HUES6 (cell line): ENCODE measurements at regions not wholly inside any gene's neighbourhood (a gene's known extent, or its start where the extent isn't known, plus 50 kb on each side); places are given as distances from the start of the nearest gene placed in this dataset.

Experiments used
- H3K27ac ChIP-seq: 2 replicates; pipeline ENCODE4 v1.7.0; 2013; ENCODE audit warnings: low read depth, mild to moderate bottlenecking, low read length, inconsistent platforms
- H3K27me3 ChIP-seq: 2 replicates; pipeline ENCODE4 v1.6.1; 2013; ENCODE audit warnings: low read length; ENCODE audit not compliant: control insufficient read depth, insufficient read depth
- H3K36me3 ChIP-seq: 2 replicates; pipeline ENCODE4 v1.6.1; 2013; ENCODE audit warnings: low read length; ENCODE audit not compliant: control insufficient read depth, insufficient read depth
- H3K4me1 ChIP-seq: 2 replicates; pipeline ENCODE4 v1.6.1; 2013; ENCODE audit warnings: low read length; ENCODE audit not compliant: control insufficient read depth, insufficient read depth
- H3K4me3 ChIP-seq: 2 replicates; pipeline ENCODE4 v1.5.1; 2013; ENCODE audit warnings: low read depth, low read length
- H3K9ac ChIP-seq: one replicate; pipeline ENCODE4 v1.6.1; 2013; ENCODE audit warnings: mild to moderate bottlenecking, low read length
- H3K9me3 ChIP-seq: 2 replicates; pipeline ENCODE4 v1.6.1; 2013; ENCODE audit warnings: low read depth, low read length; ENCODE audit not compliant: control insufficient read depth, insufficient read depth

- Histone ChIP-seq H3K4me3 (no peak overlapping the region), H3K36me3 (no peaks in the 10 kb centered on the region), H3K9ac (no peak overlapping the region), H3K27ac (no peak overlapping the region), H3K9me3 (0 out of 2 replicates have a peak, but pooled peaks cover 4% of the 10 kb centered on the region), H3K4me1 (peaks cover 12% of the 10 kb centered on the region), H3K27me3 (no peaks in the 10 kb centered on the region)
These were observed 67.3 kb upstream of the CCN6 start for GRCh38 chr6:111986651-111987050.

DNA sequence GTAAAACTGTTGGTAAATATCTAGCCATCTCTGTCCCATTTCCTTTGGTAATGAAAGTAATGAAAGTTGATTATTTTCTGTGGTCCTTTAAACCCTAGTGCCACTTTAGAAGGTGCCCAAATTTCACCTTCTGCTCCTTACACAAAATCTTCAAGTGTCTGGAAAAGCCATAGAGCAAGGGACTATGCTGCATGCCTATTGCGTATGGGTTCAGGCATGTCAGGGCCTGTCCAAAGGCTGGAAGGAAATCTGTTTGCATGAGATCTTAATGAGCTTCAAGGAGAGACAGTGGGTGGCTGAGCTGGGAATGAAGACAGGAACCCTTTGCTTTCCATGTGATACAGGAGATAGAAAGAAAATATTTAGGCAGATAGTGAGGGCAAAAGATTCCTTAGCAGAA lies 66.6 kb upstream of the CCN6 start:
- H3K4me1 ChIP-seq, result peaks cover 12% of the 10 kb centered on the region
- no peaks in the 10 kb centered on the region for H3K27me3 ChIP-seq
- H3K36me3 ChIP-seq, result no peaks in the 10 kb centered on the region
- no peak overlapping the region for H3K27ac ChIP-seq
- H3K9ac ChIP-seq, result no peak overlapping the region
- no peak overlapping the region for H3K4me3 ChIP-seq
- H3K9me3 ChIP-seq, result 0 out of 2 replicates have a peak, but pooled peaks cover 4% of the 10 kb centered on the region

- H3K27ac ChIP-seq, result no peak overlapping the region
- H3K9me3 ChIP-seq, result 0 out of 2 replicates have a peak, but pooled peaks cover 4% of the 10 kb centered on the region
- H3K27me3 ChIP-seq, result no peaks in the 10 kb centered on the region
- H3K9ac ChIP-seq, result no peak overlapping the region
- H3K4me3 ChIP-seq, result no peak overlapping the region
- peaks cover 12% of the 10 kb centered on the region for H3K4me1 ChIP-seq
- no peaks in the 10 kb centered on the region for H3K36me3 ChIP-seq
These were observed 65.0 kb upstream of the CCN6 start for GRCh38 chr6:111988926-111989325.

DNA sequence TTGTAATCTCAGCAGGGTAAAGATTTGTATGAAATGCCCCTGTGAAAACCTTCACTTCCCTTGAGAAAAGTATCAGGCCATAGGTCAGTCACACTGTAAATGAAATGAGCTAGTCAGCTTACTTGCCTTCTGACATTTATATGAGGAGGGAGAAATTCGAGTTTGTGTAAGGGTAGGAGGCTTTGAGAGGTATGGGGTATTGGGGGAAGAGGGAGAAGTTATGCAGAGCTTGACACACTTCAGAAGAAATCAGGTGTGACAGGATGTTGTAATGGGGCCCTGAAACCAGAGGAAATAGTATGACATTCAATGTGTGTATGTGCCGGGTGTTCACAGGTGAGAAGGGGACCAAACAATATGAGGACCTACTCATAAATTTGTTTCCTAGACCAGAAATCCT lies 64.2 kb upstream of the CCN6 start:
- Histone ChIP-seq H3K4me1 (peaks cover 12% of the 10 kb centered on the region), H3K27me3 (no peaks in the 10 kb centered on the region), H3K4me3 (no peak overlapping the region), H3K27ac (no peak overlapping the region), H3K9me3 (0 out of 2 replicates have a peak, but pooled peaks cover 4% of the 10 kb centered on the region), H3K36me3 (no peaks in the 10 kb centered on the region), H3K9ac (no peak overlapping the region)

DNA sequence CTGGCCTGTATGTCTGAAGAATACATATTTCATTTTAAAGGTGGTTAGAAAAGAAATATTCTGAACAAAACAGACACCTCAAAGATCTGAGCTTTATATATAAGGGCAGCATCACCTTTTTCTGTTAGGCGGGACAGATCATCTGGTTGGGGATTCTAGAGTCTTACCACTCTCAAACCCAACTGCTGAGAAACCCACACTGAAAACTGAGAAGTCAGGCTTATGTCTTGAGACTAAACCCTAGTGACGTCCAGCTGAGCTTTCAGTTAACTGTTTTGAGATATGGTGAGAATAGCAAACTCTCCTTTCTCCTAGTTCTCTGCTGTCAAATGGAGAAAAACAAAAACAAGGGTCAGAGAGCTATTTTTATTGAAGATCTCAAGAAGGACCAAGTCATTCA lies 63.7 kb upstream of the CCN6 start:
- H3K4me1 ChIP-seq, result peaks cover 8% of the 10 kb centered on the region
- no peak overlapping the region for H3K27ac ChIP-seq
- no peaks in the 10 kb centered on the region for H3K27me3 ChIP-seq
- H3K4me3 ChIP-seq, result no peak overlapping the region
- H3K9me3 ChIP-seq, result 0 out of 2 replicates have a peak, but pooled peaks cover 4% of the 10 kb centered on the region
- no peaks in the 10 kb centered on the region for H3K36me3 ChIP-seq
- no peak overlapping the region for H3K9ac ChIP-seq

DNA sequence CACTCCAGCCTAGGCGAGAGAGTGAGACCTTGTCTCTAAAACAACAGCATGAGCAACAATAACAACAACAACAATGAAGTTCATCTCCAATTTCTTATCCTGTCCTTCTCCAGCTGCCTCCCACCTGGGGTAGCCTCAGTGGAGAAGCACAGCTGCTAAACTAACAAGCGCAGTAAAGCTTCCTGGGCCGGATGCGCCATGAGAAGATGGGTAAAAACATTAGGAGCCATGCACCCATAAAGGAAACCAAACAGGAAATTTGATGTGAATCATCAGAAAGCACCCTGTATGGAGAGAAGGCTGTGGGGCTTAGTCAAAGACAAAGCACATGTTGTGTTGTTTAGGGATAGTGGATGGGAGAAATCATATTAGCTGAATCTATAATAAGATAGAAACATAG lies 61.1 kb upstream of the CCN6 start:
- H3K9ac ChIP-seq, result no peak overlapping the region
- 0 out of 2 replicates have a peak, but pooled peaks cover 3% of the 10 kb centered on the region for H3K9me3 ChIP-seq
- H3K27ac ChIP-seq, result no peak overlapping the region
- no peak overlapping the region for H3K4me3 ChIP-seq
- no peaks in the 10 kb centered on the region for H3K36me3 ChIP-seq
- no peaks in the 10 kb centered on the region for H3K27me3 ChIP-seq
- H3K4me1 ChIP-seq, result peaks cover 8% of the 10 kb centered on the region

- peaks cover 9% of the 10 kb centered on the region for H3K4me1 ChIP-seq
- H3K27ac ChIP-seq, result no peak overlapping the region
These were observed 60.6 kb upstream of the CCN6 start for GRCh38 chr6:111993342-111993741.

DNA sequence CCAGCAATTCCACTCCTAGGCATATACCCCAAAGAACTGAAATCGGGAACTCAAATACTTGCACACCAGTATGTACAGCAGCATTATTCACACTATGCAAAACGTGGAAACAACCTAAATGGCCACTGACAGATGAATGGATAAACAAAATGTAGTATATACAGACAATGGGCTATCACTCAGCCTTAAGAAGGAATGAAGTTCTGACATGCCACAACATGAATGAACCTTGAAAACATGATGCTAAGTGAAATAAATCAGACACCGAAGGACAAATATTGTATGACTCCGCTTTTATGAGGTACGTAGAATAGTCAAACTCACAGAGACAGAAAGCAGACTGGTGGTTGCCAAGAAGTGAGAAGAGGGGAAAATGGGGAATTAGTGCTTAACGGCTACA lies 59.1 kb upstream of the CCN6 start:
- no peak overlapping the region for H3K9ac ChIP-seq
- no peak overlapping the region for H3K27ac ChIP-seq
- no peak overlapping the region for H3K4me3 ChIP-seq
- peaks cover 9% of the 10 kb centered on the region for H3K4me1 ChIP-seq
- no peaks in the 10 kb centered on the region for H3K27me3 ChIP-seq
- no peaks in the 10 kb centered on the region for H3K9me3 ChIP-seq
- no peaks in the 10 kb centered on the region for H3K36me3 ChIP-seq

More at GRCh38 chr6:111993342-111993741, 60.6 kb upstream of the CCN6 start:
- Histone ChIP-seq H3K4me3 (no peak overlapping the region), H3K36me3 (no peaks in the 10 kb centered on the region), H3K9me3 (no peaks in the 10 kb centered on the region), H3K9ac (no peak overlapping the region), H3K27me3 (no peaks in the 10 kb centered on the region)

GRCh38 chr6:111995404-111995803 lies 58.5 kb upstream of the CCN6 start:
- H3K27ac ChIP-seq, result no peak overlapping the region
- peaks cover 9% of the 10 kb centered on the region for H3K4me1 ChIP-seq
- H3K4me3 ChIP-seq, result no peak overlapping the region
- no peaks in the 10 kb centered on the region for H3K36me3 ChIP-seq
- H3K9me3 ChIP-seq, result no peaks in the 10 kb centered on the region
- no peaks in the 10 kb centered on the region for H3K27me3 ChIP-seq
- H3K9ac ChIP-seq, result no peak overlapping the region

GRCh38 chr6:111996144-111996865 lies 57.6 kb upstream of the CCN6 start:
- Histone ChIP-seq H3K9ac (no peak overlapping the region), H3K27me3 (no peaks in the 10 kb centered on the region), H3K4me1 (peaks cover 9% of the 10 kb centered on the region), H3K36me3 (no peaks in the 10 kb centered on the region), H3K4me3 (no peak overlapping the region), H3K9me3 (no peaks in the 10 kb centered on the region), H3K27ac (no peak overlapping the region)

DNA sequence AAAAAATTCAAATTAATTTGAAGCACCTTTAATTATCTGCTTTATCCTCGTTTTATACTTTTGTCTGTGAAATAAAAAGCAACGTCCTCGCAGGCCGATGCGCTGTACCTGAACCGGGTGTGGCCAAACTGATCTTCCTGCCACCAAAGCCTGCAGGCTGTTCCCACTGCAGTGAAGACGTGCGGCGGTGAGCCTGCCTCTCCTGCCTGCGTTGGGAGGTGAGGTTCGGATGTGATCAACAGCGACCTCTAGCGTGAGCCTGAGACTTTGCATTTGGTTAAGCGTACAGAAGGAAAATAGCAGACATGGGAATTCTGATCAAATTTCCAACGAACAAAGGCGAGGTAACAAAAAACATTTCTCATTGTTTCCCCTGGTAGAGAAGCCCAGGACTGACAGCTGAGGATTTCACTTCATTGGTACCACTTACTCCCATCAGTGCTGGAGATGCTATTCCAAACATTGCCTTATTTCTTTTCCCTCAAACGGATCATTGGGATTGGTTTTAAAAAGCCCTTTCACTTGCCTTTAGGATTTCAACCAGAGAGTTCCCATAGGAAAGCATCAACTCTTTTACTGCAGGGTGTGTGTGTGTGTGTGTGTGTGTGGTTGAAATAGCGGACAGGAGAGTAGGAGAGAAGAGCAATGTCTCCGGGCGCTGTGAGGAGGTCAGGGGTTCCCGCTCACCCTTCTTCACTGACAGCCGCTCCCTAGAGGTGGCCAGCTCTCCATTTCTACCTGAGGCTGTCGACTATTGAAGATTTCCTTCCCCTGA lies 56.6 kb upstream of the CCN6 start:
- Histone ChIP-seq H3K36me3 (no peaks in the 10 kb centered on the region), H3K9me3 (peaks cover 3% of the 10 kb centered on the region; the same call in 1 of the 2 replicates), H3K4me3 (no peak overlapping the region), H3K4me1 (peaks cover 9% of the 10 kb centered on the region), H3K27me3 (no peaks in the 10 kb centered on the region), H3K27ac (no peak overlapping the region), H3K9ac (no peak overlapping the region)
